Osteocyte (in vitro differentiated cells): ENCODE measurements at regions not wholly inside any gene's neighbourhood (a gene's known extent, or its start where the extent isn't known, plus 50 kb on each side); places are given as distances from the start of the nearest gene placed in this dataset.

ENCODE experiments used
- DNase-seq: peaks from one replicate; pipeline ENCODE4 v3.0.0; 2021; ENCODE audit warnings: mixed read lengths; ENCODE audit not compliant: unreplicated experiment; ENCODE audit errors: extremely low spot score
- H3K27ac Mint-ChIP-seq: one replicate; pipeline ENCODE4 v1.8.0; 2021; ENCODE audit warnings: mild to moderate bottlenecking, mixed read lengths; ENCODE audit not compliant: unreplicated experiment
- H3K27me3 Mint-ChIP-seq: one replicate; pipeline ENCODE4 v1.8.0; 2021; ENCODE audit warnings: mixed read lengths; ENCODE audit not compliant: unreplicated experiment
- H3K36me3 Mint-ChIP-seq: one replicate; pipeline ENCODE4 v1.8.0; 2021; ENCODE audit warnings: mixed read lengths; ENCODE audit not compliant: unreplicated experiment
- H3K4me1 Mint-ChIP-seq: one replicate; pipeline ENCODE4 v1.8.0; 2021; ENCODE audit warnings: mixed read lengths; ENCODE audit not compliant: unreplicated experiment
- H3K4me3 Mint-ChIP-seq: one replicate; pipeline ENCODE4 v1.8.0; 2021; ENCODE audit warnings: mild to moderate bottlenecking, moderate library complexity, mixed read lengths; ENCODE audit not compliant: unreplicated experiment
- H3K9me3 Mint-ChIP-seq: one replicate; pipeline ENCODE4 v1.8.0; 2021; ENCODE audit warnings: mixed read lengths; ENCODE audit not compliant: unreplicated experiment
- TF ChIP-seq, protein P1 (sequence below): fragments of 200-600 bp; sonication (generic); IDR thresholded peaks from 2 replicates; pipeline ENCODE4 v1.5.0; 2021; ENCODE audit warnings: antibody characterized with exemption, mild to moderate bottlenecking, moderate library complexity

DNA sequence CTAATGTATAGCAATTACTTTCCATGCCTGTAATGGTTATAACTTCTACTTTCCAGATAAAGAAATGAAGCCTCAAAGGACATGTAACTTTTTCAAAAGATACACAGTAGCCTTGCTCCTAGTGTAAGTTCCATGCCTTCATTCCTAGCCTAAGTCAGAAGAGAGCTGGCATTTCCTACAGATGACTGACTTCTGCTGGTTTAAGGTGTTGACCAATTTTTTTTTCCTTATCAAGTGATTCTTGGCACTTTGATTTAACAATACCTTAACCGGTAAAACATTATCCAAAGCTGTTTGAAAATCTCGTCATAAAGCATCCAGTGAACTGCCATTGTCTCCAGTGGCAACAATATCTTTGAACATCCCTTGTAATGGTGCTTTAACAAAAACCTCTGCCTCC lies 145.1 kb upstream of the VCX3A start:
- peaks cover 3% of the 10 kb centered on the region for H3K27me3 Mint-ChIP-seq
- no peak overlapping the region for H3K27ac Mint-ChIP-seq
- no peaks in the 10 kb centered on the region for H3K9me3 Mint-ChIP-seq
- DNase-seq, result no peak
- no peaks in the 10 kb centered on the region for H3K36me3 Mint-ChIP-seq
- no peaks in the 10 kb centered on the region for H3K4me1 Mint-ChIP-seq
- H3K4me3 Mint-ChIP-seq, result no peak overlapping the region
- TF ChIP-seq, protein P1, sequence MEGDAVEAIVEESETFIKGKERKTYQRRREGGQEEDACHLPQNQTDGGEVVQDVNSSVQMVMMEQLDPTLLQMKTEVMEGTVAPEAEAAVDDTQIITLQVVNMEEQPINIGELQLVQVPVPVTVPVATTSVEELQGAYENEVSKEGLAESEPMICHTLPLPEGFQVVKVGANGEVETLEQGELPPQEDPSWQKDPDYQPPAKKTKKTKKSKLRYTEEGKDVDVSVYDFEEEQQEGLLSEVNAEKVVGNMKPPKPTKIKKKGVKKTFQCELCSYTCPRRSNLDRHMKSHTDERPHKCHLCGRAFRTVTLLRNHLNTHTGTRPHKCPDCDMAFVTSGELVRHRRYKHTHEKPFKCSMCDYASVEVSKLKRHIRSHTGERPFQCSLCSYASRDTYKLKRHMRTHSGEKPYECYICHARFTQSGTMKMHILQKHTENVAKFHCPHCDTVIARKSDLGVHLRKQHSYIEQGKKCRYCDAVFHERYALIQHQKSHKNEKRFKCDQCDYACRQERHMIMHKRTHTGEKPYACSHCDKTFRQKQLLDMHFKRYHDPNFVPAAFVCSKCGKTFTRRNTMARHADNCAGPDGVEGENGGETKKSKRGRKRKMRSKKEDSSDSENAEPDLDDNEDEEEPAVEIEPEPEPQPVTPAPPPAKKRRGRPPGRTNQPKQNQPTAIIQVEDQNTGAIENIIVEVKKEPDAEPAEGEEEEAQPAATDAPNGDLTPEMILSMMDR, result no peak

DNA sequence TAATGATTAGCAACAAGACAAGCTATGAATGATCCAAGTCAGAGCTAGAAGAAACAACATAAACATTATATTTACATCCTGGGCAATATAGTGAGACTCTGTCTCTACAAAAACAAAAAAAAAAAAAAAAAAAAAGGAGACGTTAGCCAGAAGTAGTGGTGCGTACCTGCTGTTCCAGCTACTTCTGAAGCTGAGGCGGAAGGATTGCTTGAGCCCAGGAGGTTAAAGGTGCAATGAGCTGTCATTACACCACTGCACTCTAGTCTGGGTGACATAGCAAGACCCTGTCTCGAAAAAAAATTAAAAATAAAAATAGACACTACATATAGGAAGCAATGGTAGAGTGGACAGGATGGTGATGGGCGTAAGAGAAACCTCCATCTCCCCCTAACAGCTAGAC lies 144.6 kb upstream of the VCX3A start:
- no peak for DNase-seq
- no peak overlapping the region for H3K4me3 Mint-ChIP-seq
- no peaks in the 10 kb centered on the region for H3K36me3 Mint-ChIP-seq

DNA sequence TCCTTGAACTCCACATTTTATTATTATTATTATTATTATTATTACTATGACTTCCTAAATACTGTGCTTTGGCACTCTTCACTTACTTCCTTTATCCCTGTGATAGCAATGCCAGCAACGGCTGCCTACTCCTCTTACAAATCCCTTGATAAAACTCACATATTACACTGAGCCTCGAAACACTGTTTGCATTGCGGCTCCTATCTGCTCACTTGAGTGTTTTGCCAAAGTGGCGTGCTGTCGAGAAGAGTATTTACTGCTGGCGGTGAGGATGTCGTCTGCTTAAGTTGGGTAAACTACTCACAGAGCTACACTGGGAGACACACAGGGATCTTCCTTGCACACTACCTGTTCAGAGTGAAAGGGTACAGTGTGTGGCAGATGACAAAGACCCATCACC lies 143.4 kb upstream of the VCX3A start:
- H3K36me3 Mint-ChIP-seq, result no peaks in the 10 kb centered on the region

More for the DNA sequence above, 144.6 kb upstream of the VCX3A start:
- Mint-ChIP-seq H3K27me3 (no peaks in the 10 kb centered on the region), H3K4me1 (no peaks in the 10 kb centered on the region), H3K9me3 (no peaks in the 10 kb centered on the region), H3K27ac (no peak overlapping the region)
- TF ChIP-seq, protein P1, result no peak

DNA sequence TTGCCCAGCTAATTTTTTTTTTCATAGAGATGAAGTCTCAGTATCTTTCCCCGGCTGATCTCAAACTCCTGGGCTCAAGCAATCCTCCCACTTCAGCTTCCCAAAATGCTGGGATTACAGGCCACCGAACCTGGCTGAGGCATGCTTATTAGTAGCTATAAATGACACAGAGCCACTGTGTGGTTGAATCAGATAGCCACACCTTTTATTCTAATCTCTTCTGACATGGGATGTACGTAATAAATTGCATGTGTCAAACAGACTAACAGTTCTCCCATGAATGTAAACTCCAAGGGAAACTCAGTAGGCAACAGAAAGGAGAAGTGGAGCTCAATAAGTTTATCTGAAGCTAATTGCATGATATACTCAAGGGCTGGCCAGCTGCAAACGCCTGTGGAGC lies 139.8 kb upstream of the VCX3A start:
- no peaks in the 10 kb centered on the region for H3K9me3 Mint-ChIP-seq
- no peaks in the 10 kb centered on the region for H3K36me3 Mint-ChIP-seq

More for the DNA sequence above, 143.4 kb upstream of the VCX3A start:
- Mint-ChIP-seq H3K9me3 (no peaks in the 10 kb centered on the region), H3K27me3 (no peaks in the 10 kb centered on the region), H3K27ac (no peak overlapping the region), H3K4me1 (no peaks in the 10 kb centered on the region), H3K4me3 (no peak overlapping the region)
- no peak for DNase-seq
- TF ChIP-seq, protein P1, result no peak

DNA sequence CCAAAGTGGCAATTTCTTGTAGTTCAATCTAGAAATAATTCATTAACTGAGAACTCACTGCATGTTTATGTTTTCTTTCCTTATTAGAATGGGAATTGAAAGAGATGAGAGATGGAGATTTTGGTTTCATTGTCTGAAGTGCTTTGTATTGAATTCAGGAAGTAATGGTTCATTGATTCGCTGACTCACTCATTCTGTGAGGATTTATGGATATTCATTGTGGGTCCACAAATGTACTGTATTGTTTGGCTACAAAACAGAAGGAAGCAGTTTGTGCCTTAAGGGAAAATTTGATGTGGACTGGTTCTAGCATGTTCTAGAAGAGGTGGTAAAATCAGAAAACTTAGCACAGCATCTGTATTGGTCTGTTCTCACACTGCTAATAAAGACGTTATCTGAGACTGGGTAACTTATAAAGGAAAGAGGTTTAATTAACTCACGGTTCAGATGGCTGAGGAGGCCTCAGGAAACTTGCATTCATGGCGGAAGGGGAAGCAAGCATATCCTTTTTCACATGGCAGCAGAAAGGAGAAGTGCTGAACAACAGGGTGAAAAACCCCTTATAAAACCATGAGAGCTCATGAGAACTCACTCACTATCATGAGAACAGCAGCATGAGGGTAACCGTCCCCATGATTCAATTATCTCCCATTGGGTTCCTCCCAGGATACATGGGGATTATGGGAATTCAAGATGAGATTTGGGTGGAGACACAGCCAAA lies 132.3 kb upstream of the VCX3A start:
- Mint-ChIP-seq H3K9me3 (no peaks in the 10 kb centered on the region), H3K27me3 (no peaks in the 10 kb centered on the region), H3K27ac (no peak overlapping the region), H3K4me3 (no peak overlapping the region), H3K36me3 (no peaks in the 10 kb centered on the region), H3K4me1 (no peaks in the 10 kb centered on the region)
- no peak for DNase-seq
- TF ChIP-seq, protein P1, result no peak

More for the DNA sequence above, 139.8 kb upstream of the VCX3A start:
- Mint-ChIP-seq H3K27ac (no peak overlapping the region), H3K4me1 (no peaks in the 10 kb centered on the region), H3K27me3 (no peaks in the 10 kb centered on the region), H3K4me3 (no peak overlapping the region)
- no peak for DNase-seq
- TF ChIP-seq, protein P1, result no peak
